Epithelial cell of proximal tubule (primary cell): ENCODE measurements at regions not wholly inside any gene's neighbourhood (a gene's known extent, or its start where the extent isn't known, plus 50 kb on each side); places are given as distances from the start of the nearest gene placed in this dataset.

Experiments used
- DNase-seq: peaks from one replicate; pipeline ENCODE4 v3.0.0-alpha.2; 2011; ENCODE audit warnings: low read depth
- H3K4me3 ChIP-seq: 2 replicates; pipeline ENCODE4 v1.5.1; 2011; ENCODE audit warnings: low read depth, mild to moderate bottlenecking, low read length
- TF ChIP-seq, protein P1 (sequence below): conservative IDR thresholded peaks from 2 replicates; pipeline ENCODE4 v1.5.1; 2012; ENCODE audit warnings: low read depth, mild to moderate bottlenecking, low read length

DNA sequence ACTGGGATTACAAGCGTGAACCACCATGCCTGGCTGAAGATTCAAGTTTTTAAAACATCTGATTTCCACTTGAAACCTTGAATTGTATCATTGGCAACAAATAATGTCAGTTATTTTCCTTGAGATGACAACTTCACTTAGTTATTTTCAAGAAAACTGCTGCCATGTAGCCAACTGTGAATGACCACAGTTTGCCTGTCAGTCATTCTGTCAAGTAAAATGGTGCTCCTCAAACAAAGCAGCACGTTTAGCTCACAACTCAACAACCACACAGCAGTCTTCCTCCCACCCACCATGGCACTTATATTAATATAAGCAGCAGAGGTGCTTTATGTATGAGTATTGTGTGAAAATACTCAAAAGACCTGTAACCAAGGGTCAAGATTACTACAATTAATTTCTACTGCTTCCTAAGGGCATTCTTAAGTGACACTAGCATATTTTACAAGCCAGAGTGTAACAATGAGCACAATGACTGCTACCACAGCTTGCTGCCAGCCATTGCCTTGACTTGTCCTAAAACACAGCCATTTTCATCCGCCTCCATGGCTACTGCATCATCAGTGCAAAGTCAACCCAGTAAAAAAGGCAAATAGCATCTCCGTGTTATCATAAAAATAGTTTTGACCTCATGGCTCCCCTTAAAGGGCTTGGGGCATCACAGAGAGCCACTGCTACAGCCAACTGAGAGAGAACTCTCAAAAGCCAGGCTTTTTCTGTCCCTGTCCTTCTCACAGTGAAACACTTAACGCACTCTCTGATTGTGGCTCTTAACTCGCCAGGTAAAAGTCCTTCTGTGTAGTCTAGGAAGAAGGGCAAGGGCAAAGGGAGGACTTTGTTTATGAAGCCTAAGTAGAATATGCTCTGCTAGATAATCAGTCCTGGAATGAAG is 96.4 kb upstream of the TAB2 start:
- DNase-seq: no peak
- TF ChIP-seq, protein P1, sequence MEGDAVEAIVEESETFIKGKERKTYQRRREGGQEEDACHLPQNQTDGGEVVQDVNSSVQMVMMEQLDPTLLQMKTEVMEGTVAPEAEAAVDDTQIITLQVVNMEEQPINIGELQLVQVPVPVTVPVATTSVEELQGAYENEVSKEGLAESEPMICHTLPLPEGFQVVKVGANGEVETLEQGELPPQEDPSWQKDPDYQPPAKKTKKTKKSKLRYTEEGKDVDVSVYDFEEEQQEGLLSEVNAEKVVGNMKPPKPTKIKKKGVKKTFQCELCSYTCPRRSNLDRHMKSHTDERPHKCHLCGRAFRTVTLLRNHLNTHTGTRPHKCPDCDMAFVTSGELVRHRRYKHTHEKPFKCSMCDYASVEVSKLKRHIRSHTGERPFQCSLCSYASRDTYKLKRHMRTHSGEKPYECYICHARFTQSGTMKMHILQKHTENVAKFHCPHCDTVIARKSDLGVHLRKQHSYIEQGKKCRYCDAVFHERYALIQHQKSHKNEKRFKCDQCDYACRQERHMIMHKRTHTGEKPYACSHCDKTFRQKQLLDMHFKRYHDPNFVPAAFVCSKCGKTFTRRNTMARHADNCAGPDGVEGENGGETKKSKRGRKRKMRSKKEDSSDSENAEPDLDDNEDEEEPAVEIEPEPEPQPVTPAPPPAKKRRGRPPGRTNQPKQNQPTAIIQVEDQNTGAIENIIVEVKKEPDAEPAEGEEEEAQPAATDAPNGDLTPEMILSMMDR: no peak
- no peak overlapping the region for H3K4me3 ChIP-seq

DNA sequence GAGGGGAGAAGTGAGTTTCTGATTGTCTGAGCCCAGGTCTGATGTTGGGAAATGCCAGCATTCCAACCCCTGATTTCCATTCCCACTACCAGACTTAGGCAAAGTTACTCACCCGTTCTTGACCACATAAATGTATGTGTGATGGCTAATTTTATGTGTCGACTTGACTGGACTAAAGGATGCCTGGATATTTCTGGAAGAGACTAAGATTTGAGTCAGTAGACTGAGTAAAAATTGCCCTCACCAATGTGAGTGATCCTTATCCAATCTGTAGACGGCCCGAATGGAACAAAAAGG is 95.8 kb upstream of the TAB2 start:
- H3K4me3 ChIP-seq: no peak overlapping the region
- no peak for DNase-seq
- TF ChIP-seq, protein P1: no peak

DNA sequence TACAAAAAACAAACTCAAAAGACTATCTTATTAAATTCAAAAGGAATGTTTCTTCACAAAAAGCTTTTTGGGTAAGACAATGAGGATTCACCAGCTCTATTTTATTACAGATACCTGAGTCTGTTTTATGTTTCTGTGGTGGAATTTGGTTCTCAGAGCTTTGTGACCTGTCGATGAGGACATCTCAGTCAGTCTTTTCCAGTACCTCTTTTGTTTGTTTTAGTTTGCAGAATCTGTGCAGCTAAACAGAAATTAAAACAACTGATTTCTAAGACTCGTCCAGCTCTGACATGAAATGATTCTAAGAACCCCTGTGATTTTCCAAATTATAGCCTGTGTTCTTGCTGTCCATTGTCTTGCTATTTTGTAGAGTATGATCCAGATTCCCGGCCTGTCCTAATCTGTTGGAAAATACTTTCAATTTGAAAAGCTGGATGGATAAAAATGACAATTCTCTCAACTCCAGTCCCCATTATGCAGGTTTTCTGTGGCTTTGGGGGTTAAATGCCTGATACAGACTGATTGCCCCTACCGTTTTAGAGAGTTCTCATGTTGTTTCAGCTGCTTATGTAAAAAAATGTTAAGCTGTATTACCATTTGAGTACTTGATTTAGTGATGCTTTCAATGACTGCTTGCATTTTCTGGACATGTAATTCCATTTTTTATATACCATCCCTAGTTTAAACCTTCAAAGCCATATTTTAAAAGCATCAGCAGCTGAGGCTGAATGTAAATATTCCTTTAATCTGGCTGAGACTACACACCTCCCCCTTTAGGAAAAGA is 94.2 kb upstream of the TAB2 start:
- TF ChIP-seq, protein P1: no peak
- no peak for DNase-seq
- H3K4me3 ChIP-seq: no peak overlapping the region

DNA sequence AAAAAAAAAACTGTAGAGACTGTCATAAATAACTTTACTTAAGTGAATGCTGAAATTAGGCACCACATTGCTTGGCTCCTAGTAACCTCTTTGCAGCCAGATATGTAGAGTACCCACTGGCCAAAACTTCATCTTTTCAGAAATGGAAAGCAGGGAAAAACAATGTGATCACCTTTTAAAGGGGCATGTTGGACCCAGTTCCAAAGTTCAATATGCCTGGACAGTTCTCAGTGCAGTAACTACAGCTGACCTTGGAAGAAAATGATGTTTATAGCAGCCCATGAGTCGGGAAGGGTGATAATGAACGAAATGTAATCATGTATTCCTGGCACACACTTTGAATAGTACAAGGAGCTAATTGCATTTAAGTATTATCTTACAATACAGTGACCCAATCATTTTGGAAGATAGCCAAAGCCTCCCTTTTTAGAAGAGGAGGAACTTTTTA is 93.6 kb upstream of the TAB2 start:
- DNase-seq: no peak
- no peak overlapping the region for H3K4me3 ChIP-seq
- TF ChIP-seq, protein P1: no peak

DNA sequence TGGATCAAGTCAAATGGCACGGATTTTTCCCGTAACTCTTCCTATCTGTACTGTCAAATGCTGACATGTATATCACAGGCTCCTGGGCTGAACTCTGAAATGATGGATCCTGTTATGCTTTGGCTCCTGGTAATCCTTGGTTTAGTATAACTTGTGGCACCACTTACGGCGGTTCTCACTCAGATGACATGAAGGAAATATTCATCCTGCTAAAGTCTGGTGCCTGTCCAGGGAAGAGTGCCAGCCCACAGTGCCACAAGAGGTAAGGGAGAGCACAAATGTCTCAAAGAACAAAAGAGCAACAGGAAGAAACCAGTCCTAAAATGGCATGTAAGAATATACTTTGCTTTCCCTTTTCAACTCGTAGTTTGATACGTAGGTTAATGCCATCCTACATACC is 93.1 kb upstream of the TAB2 start:
- no peak overlapping the region for H3K4me3 ChIP-seq
- TF ChIP-seq, protein P1: no peak
- no peak for DNase-seq

DNA sequence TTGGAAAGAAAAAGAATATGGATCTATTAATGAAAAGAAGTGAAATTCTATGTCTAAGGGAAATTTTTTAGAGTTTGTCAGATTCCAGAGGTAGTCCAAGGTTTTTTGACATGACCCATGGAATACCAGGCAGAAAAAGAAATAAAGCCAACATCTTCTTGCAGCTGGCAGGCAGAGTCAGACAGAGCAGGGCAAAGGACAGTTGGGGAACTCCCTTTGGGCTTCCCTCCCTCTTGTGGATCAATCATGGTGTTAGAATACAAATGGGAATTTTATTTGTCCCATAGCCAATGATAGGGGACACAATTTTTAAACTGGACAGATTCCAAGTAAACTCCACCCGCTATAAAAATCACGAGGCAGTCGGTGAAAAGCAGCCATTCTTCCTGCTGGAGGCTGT is 92.1 kb upstream of the TAB2 start:
- TF ChIP-seq, protein P1: no peak
- no peak overlapping the region for H3K4me3 ChIP-seq

DNA sequence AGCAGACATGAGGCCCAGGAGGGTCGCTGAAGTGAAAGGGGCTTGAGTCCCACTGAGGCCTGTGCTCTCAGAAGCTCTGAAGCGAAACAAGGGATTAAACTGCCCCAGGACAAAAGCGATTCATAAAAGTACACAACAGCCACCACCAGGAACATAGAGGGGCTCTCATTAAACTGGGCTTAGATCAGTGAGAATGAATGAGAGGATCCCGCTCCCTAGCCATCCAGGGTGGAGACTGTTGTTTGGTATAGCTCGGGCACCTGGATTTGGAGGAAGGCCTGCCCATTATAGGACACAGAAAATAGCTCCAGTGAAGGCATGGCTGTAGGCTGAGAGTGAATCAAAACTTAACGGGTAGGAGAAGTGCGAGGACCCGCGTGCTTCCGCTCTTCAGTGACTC is 91.6 kb upstream of the TAB2 start:
- H3K4me3 ChIP-seq: no peak overlapping the region
- no peak for DNase-seq
- TF ChIP-seq, protein P1: no peak

More for the DNA sequence above, 92.1 kb upstream of the TAB2 start:
- no peak for DNase-seq
